NCI-H460 (cell line): ENCODE measurements at regions not wholly inside any gene's neighbourhood (a gene's known extent, or its start where the extent isn't known, plus 50 kb on each side); places are given as distances from the start of the nearest gene placed in this dataset.

Experiments
- DNase-seq: peaks from one replicate; pipeline ENCODE4 v3.0.0-alpha.2; 2016; ENCODE audit warnings: low read depth; ENCODE audit errors: extremely low read depth

DNA sequence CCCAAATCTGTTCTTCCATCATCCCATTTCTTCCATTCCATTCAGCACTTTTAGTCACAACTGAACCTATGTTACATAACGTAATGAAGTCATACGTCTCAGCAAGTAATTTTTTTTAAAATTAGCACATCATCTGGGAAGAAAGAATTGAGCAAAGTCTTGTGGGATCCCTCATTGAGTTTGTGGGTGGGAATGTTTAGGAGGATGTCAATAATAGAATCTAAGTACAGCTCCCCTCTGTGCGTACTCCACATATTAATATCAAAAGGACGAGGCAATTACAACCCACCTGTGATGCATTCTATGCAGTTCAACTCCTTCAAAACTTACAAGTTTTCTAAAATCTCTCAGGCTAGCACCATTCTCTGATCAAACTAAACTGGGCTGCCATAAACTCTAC lies 526.3 kb downstream of the AGTPBP1 start:
- DNase-seq: no peak

- no peak for DNase-seq
Observed at GRCh38 chr9:85213650-85214607, 527.8 kb downstream of the AGTPBP1 start.

DNA sequence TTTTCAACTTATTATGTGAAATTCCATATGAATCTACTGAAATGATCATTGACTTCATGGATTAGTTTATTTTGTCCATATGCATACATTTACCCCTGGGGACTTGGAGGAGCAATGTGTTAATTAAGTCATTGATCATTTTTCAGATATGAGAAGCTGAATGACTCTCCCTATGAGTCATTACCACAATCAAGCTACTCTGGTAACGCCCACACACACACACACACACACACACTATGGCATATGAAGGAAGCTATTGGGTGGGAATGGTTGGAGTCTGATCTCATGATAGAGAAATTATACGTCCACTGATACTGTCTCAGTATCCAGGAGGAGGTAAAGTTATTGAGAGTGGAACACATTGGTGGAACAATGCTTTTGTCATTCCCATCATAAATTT lies 528.9 kb downstream of the AGTPBP1 start:
- DNase-seq: no peak

- no peak for DNase-seq
Observed at GRCh38 chr9:85212209-85212608, 529.5 kb downstream of the AGTPBP1 start.

DNA sequence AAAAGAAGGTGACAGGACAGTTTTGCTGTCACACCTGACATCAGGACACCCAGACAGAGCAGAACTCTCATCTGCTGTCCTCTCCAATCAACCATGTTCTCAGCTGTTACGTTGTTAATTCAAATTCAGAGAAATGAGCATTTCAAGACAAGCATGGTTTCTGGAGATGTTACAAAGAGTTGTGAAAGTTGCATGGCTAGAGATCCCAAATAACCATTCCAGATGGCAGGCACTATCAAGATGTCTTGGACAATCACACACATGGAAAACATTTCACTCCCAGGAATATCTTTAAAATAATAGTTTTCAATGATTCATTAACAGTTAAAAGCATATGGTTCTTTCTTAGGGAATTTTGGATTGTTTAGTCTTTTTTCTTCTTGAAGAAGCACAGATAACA lies 533.1 kb downstream of the AGTPBP1 start:
- no peak for DNase-seq

- DNase-seq: no peak
Observed at GRCh38 chr9:85204176-85204575, 534.6 kb downstream of the NTRK2 start.

- DNase-seq: no peak
Observed at GRCh38 chr9:85202596-85202995, 533.1 kb downstream of the NTRK2 start.

DNA sequence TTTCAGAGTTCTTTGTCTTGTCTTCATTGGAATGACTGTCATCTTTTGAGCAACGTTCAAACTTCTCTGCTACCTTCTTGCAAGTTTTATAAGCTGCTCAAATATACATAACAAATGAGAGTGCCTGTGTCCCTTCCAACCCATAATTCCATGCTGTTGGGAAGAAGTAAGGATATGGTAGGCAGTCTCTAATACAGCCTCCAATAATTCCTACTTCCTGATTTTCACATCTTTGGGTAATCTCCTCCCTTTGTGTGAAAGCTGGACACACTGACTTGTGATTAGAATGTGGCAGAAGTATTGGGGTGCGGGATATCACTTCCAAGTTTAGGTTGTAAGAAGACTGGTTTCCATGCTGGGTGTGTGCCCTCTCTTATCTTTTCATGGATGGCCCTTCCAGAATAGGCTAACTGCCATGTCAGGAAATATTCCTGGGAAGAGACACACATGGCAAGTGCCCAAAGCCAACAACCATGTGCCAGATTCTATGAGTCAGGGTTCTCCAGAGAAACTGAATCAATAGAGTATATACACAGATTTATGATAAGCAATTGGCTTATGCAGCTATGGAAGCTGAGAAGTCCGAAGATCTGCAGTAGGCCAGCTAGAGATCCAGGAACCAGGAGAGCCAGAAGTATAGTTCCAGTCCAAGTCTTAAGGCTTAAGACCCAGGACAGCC lies 531.3 kb downstream of the NTRK2 start:
- DNase-seq: no peak

DNA sequence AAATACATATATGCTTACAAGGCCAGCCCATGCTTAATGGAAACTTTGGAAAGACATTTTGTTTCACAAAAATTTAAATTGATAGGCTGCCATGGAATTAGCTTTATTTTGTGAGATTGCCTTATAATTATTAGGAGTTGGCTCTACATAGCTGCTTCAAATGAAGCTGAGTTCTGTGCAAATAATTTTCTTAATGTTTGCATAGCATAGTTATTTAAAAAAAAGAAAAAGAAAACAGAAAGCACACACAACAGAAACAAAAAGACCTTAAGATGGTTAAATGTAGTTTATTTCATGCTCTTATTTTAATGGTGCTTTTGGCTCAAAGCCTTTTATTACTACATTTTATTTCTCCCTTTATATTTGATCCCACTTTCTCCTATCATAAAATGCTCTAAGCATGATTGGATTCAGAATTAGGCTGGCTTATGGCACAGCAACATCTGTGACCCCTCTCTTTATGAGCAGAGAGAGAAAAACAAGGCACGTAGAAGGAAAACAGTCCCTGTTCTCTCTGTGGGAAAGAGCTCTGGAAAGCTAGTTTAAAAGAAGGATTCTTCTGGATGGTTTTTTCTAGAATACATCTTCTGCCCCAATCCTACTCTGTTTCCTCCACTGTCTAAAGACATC lies 530.5 kb downstream of the NTRK2 start:
- no peak for DNase-seq

- no peak for DNase-seq
Observed at GRCh38 chr9:85192750-85193149, 523.2 kb downstream of the NTRK2 start.

- no peak for DNase-seq
Observed at GRCh38 chr9:85186218-85186585, 516.7 kb downstream of the NTRK2 start.

- no peak for DNase-seq
Observed at GRCh38 chr9:85185486-85186217, 516.1 kb downstream of the NTRK2 start.

GRCh38 chr9:85182383-85182782 lies 512.9 kb downstream of the NTRK2 start:
- DNase-seq: no peak

DNA sequence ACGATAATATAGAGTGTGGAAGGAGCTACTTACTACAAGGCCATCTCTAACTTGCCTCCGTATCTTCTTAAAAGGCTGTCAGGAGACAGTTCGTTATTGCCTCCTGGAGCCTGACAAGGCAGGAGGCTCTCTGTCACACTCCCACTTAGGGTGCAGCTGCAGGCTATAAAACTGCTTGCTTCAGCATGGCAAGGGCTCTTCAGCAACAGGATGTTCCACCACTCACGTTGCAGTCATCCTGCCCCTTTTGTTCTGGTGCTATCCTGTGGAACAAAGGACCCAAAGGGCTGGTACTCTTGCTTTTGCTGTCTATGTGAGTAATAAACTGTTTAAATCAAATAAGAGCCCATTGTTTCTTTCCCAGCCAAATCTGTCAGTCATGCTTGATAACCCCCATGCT lies 508.9 kb downstream of the NTRK2 start:
- no peak for DNase-seq

GRCh38 chr9:85173967-85174366 lies 504.4 kb downstream of the NTRK2 start:
- DNase-seq: no peak

DNA sequence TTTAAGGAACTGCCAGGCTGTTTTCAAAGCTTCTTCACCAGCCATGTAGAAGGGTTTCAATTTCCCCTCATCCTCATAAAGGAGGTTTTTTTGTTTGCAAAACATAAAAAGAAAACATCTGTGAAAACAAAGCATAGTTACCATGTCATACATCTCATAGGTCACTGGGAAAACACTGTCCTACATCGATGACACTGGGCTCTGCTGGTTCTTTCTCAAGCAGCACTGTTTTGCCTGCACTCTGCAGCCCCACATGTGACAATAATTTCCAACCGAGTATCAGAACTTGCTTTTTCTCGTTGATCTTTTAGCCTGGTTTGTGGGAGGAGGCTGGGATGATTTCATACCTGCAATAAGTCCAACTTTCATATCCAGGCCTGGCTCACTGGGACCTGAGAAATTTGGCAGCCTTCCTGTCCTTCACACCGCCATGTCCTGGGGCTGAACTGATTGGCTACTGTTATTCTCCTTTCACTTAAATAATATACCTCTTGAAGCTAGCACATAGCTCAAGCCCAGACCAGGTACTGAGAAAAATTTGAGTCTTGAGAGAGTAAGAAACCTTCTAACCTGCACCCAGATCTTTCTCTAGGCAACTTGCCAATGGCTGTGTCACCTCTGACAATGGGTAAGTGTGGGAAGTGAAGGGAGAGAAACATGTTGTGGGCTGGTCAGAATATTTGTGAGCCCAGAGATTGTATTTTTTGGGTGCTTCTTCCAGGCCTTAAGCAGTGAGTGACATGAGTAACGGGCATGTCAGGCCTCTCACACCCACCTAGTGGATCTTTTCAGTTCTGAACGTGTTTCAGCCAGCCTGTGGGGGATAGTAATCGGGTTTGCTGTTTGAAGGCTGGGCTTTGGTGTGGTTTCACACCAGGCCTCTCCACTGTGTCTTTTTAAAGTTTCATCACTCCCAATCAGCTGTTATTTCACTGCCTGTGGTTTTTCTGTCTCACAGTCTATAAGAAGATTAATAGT lies 502.8 kb downstream of the NTRK2 start:
- no peak for DNase-seq

- DNase-seq: no peak
Observed at GRCh38 chr9:85171163-85171562, 501.6 kb downstream of the NTRK2 start.

- DNase-seq: no peak
Observed at GRCh38 chr9:85168412-85168811, 498.9 kb downstream of the NTRK2 start.

DNA sequence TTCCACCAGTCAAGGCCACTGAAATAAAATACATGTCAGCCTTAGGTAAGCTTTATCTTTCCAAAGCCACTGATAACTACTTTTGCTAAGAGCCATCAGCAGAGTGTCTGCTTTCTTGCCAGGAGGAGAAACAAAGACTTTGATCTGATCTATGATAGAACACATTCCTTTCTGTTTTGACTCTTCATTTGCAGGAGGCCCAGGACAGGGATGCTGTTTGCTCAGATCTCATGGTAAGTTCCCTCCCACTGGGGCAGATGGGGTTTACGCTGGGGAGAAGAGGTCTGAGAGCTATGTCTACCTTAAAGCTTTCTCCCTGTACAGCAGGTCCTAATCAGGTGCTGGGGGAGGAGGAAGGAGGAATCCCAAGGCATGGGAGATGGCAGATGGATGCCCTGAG lies 497.6 kb downstream of the NTRK2 start:
- no peak for DNase-seq

DNA sequence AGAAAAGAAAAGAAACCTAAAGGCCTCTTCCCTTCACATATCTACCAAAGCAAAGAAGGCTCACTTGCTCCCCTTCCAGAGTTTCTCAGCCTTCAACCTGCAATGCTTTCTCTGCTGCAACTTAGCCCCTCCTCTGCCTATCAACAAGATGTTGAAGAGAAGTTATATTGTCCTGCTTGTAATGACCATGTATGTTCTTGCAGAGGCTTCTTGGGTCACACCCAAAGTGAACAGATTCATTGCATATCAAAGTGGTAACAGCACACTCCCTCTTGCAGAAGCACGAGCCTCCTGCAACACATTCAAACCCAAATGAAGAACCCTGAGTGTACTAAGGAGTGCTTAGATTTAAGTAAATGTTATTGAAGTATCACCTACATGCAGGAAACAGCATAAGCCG lies 494.3 kb downstream of the NTRK2 start:
- DNase-seq: no peak
